Left lung (tissue), 4 donors: ENCODE measurements at regions not wholly inside any gene's neighbourhood (a gene's known extent, or its start where the extent isn't known, plus 50 kb on each side); places are given as distances from the start of the nearest gene placed in this dataset.
A peak's percentile ranks its signal among the peaks of the same experiment; 100 is the strongest.

Experiments used
- ATAC-seq: fragments of 200-7000 bp; cut with Tn5 transposase; one replicate; pipeline ENCODE4 v1.9.1; 2020; ENCODE audit warnings: moderate library complexity
- DNase-seq, 4 donors: peaks; one replicate each; pipeline ENCODE4 v3.0.0-alpha.2; 2013 to 2020
- H3K27ac ChIP-seq, 2 donors: fragments of 200-600 bp; sonication (generic) in 1 of 2; one replicate each; pipeline versions ENCODE4 v1.5.0 to v1.8.0; 2020 to 2021
- H3K27me3 ChIP-seq, 2 donors: fragments of 200-600 bp; sonication (generic) in 1 of 2; one replicate each; pipeline versions ENCODE4 v1.5.0 to v1.8.0; 2020 to 2021
- H3K36me3 ChIP-seq, 2 donors: fragments of 200-600 bp; sonication (generic) in 1 of 2; one replicate each; pipeline versions ENCODE4 v1.5.0 to v1.8.0; 2020 to 2021
- H3K4me1 ChIP-seq, 2 donors: fragments of 200-600 bp; one replicate each; pipeline ENCODE4 v1.8.0; 2021
- H3K4me3 ChIP-seq, 2 donors: fragments of 200-600 bp; sonication (generic) in 1 of 2; one replicate each; pipeline versions ENCODE4 v1.5.0 to v1.8.0; 2020 to 2021; ENCODE audit warnings: mild to moderate bottlenecking in 1 of 2
- H3K9me3 ChIP-seq, 2 donors: fragments of 200-600 bp; sonication (generic) in 1 of 2; one replicate each; pipeline versions ENCODE4 v1.5.0 to v1.8.0; 2020 to 2021
- intact Hi-C, 2 donors: fragments of 100-400 bp; cut with DNase I; formaldehyde crosslinking; loops; one replicate each; pipeline versions ENCODE4 v1.11.2 to v1.14.2; 2022
- TF ChIP-seq, protein P1 (sequence below), 2 donors: fragments of 200-600 bp; sonication (generic) in 1 of 2; IDR thresholded peaks; one replicate each; pipeline versions ENCODE4 v1.5.0 to v1.8.0; 2021; ENCODE audit warnings: antibody characterized with exemption in 2 of 2
- donor health status: DM: no; HTN: yes; CAD: no.
- donor health status: DM: no; HTN: no; CAD: no.

DNA sequence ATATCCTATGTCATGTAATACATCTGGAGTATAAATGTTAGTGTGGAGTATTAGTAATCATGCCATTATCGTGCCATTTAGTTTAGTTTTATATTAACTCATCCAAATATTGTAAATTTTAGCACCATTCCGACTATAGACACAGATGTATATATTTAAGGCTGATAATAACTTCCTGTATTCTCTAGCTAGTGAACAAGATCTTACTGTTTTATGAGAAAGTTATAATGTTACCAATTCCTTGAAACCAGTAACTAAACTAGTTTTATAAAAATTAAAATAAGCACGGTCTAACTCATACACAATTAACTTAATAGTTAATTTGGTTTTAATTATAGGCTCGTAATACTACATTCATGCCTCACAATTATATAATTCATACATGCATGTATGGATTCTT, 808.6 kb downstream of the USP25 start:
- TF ChIP-seq, protein P1, sequence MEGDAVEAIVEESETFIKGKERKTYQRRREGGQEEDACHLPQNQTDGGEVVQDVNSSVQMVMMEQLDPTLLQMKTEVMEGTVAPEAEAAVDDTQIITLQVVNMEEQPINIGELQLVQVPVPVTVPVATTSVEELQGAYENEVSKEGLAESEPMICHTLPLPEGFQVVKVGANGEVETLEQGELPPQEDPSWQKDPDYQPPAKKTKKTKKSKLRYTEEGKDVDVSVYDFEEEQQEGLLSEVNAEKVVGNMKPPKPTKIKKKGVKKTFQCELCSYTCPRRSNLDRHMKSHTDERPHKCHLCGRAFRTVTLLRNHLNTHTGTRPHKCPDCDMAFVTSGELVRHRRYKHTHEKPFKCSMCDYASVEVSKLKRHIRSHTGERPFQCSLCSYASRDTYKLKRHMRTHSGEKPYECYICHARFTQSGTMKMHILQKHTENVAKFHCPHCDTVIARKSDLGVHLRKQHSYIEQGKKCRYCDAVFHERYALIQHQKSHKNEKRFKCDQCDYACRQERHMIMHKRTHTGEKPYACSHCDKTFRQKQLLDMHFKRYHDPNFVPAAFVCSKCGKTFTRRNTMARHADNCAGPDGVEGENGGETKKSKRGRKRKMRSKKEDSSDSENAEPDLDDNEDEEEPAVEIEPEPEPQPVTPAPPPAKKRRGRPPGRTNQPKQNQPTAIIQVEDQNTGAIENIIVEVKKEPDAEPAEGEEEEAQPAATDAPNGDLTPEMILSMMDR (IDR thresholded peaks at IDR 0.05): no peak
- DNase-seq (no peak), ATAC-seq (no peak)
- intact Hi-C loops: no loop called here
- Histone ChIP-seq H3K4me3 (no peak overlapping the region), H3K36me3 (no peaks in the 10 kb centered on the region), H3K27me3 (no peaks in the 10 kb centered on the region), H3K4me1 (no peaks in the 10 kb centered on the region), H3K9me3 (no peaks in the 10 kb centered on the region), H3K27ac (peak overlapping the region in 1 of 2 donors; percentile 71)

DNA sequence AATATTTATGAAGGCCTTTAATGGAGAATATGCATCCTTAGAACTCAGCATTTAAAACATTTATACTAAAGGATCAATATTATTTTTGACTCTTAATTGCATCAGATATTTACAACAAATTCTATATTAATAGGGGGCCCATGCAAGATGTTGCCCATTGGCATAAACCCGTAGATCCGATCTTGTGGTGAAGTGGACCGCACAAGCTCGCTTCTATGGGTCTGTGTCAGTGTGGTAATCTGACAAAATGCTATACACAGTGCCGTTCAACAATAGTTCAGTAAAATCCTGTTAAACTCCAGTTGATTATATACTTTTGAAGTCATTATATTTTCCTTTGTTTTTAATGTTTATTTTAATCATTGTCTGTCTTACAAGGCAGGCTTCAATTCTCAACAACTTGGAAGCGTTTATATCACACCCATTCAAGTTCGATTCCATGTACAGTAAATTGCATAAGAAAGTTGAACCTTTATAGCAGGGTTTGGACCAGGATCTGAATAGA, 809.2 kb downstream of the USP25 start:
- TF ChIP-seq, protein P1 (IDR thresholded peaks at IDR 0.05): no peak
- Histone ChIP-seq H3K9me3 (no peaks in the 10 kb centered on the region), H3K36me3 (no peaks in the 10 kb centered on the region), H3K27me3 (no peaks in the 10 kb centered on the region), H3K27ac (no peak overlapping the region), H3K4me1 (no peaks in the 10 kb centered on the region), H3K4me3 (no peak overlapping the region)
- ATAC-seq (no peak), DNase-seq (no peak)
- intact Hi-C loops: no loop called here

DNA sequence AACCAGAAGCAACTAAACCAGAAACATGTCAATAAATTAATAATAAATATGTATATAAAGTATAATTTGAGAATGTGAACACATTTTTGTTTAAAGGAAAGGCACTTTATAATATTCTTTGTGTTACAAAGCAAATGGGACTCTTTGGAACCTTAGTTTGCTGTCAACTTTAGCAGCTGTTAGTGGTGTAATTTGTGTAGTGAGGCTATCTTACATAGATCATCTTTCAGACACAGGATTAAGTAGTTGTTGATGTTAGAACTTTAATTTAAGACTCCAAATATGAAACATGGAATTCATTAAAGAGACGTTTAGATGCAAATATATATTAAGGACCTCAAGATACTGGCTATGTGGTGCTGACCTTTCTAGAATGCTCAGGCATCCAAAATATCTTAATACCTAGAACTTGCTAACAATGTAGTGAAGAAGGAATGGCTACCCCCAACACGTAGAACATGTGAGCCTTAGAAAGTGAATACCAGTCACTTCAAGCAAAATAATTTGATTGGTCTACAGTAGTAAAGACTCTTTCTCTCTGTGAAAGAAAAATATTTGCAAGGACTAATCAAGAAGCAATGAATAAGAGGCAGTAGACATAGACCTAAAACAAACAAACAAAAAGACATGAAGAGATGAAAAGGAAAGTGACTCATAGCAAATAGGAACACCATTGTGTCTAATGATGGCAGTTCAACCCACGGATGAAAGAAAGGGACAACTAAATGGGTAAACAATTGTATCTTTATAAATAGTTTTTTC, 811.4 kb downstream of the USP25 start:
- Histone ChIP-seq H3K4me3 (no peak overlapping the region), H3K27me3 (no peaks in the 10 kb centered on the region), H3K36me3 (no peaks in the 10 kb centered on the region), H3K4me1 (no peaks in the 10 kb centered on the region), H3K27ac (no peak overlapping the region), H3K9me3 (peaks cover 0 to 1% of the 10 kb centered on the region in 2 donors)
- no peak for ATAC-seq
- TF ChIP-seq, protein P1 (IDR thresholded peaks at IDR 0.05): no peak
- no peak for DNase-seq
- intact Hi-C loops: no loop called here

DNA sequence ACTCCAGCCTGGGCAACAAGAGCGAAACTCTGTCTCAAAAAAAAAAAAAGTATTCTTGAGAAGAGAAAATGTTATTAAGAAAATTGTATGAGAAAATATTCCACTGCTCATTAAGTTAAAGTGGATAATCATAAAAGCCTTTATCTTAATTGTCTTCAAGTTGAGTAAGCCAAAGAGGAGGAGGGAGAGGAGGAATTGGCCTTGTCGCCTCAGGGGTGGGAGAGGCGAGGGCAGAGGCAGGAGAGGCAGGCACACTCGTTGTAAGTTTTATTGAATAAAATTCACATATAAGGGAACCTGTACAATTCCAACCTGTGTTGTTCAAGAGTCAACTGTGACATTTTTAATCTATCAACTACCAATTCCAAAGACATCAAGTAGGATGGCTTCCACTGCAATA, 820.3 kb downstream of the USP25 start:
- no peaks in the 10 kb centered on the region for H3K4me1 ChIP-seq
- no peak overlapping the region for H3K4me3 ChIP-seq
- H3K36me3 ChIP-seq: no peaks in the 10 kb centered on the region
- intact Hi-C loops: no loop called here
- DNase-seq: no peak
- TF ChIP-seq, protein P1 (IDR thresholded peaks at IDR 0.05): no peak
- H3K27me3 ChIP-seq: no peaks in the 10 kb centered on the region
- H3K27ac ChIP-seq: no peak overlapping the region
- ATAC-seq: no peak
- peaks cover 0 to 3% of the 10 kb centered on the region in 2 donors for H3K9me3 ChIP-seq

DNA sequence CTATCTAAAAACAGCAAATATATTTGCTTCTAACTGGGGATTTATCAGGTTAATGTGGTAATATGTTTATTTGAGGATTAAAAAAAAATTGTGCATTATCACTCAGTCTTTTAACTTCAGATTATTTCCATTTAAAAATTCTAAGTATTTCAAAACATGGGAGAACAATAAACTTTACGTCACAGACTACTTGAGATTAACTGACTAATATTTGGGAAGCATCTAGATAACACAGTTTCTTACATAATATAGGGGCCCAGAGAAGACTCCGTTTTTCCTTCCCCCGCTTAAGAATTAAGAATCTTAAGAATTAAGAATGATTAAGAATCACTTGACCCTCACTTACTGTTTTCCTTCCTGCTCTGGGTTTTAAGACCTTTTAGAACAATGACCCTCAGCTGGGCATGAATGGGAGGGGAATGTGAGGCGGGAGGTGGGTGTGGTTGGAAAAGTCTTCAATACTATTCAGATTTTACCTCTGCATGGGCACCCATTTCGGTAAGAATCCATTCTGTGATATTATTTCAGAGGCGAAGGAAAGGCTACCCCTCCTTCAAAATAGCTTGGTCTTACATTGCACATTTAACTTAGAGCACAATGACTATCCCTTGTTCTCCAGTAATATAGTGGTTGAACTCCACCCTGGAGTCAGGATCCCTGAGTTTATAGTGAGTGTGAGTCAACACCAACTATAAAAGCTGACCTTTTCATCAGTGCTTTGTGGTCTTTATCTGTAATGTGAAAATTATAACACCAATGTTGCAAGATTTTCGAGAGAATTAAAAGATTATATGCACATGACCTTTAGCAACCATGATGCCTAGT, 821.3 kb downstream of the USP25 start:
- peaks cover 0 to 1% of the 10 kb centered on the region in 2 donors for H3K9me3 ChIP-seq
- DNase-seq (no peak), ATAC-seq (no peak)
- TF ChIP-seq, protein P1 (IDR thresholded peaks at IDR 0.05): no peak
- H3K36me3 ChIP-seq: no peaks in the 10 kb centered on the region
- no peaks in the 10 kb centered on the region for H3K4me1 ChIP-seq
- intact Hi-C loops: no loop called here
- H3K27ac ChIP-seq: no peak overlapping the region
- H3K4me3 ChIP-seq: no peak overlapping the region
- no peaks in the 10 kb centered on the region for H3K27me3 ChIP-seq
